Medulla oblongata (tissue), 1 donor: ENCODE measurements at regions not wholly inside any gene's neighbourhood (a gene's known extent, or its start where the extent isn't known, plus 50 kb on each side); places are given as distances from the start of the nearest gene placed in this dataset.
"Not testable (repeated sequence)": the region's sequence is repeated elsewhere in the genome, so short reads cannot be mapped to it uniquely, and the experiment has no call there.

Experiments used
- DNase-seq: peaks from one replicate; pipeline ENCODE4 v3.0.0-alpha.2; 2015; ENCODE audit errors: extremely low spot score

DNA sequence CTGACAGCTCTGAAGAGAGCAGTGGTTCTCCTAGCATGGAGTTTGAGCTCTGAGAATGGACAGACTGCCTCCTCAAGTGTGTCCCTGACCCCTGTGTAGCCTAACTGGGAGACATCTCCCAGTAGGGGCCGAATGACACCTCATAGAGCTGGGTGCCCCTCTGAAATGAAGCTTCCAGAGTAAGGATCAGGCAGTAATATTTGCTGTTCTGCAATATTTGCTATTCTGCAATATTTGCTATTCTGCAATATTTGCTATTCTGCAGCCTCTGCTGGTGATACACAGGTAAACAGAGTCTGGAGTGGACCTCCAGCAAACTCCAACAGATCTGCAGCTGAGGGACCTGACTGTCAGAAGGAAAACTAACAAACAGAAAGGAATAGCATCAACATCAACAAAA lies 105.5 kb downstream of the BUD13 start:
- DNase-seq, result not testable (repeated sequence)

DNA sequence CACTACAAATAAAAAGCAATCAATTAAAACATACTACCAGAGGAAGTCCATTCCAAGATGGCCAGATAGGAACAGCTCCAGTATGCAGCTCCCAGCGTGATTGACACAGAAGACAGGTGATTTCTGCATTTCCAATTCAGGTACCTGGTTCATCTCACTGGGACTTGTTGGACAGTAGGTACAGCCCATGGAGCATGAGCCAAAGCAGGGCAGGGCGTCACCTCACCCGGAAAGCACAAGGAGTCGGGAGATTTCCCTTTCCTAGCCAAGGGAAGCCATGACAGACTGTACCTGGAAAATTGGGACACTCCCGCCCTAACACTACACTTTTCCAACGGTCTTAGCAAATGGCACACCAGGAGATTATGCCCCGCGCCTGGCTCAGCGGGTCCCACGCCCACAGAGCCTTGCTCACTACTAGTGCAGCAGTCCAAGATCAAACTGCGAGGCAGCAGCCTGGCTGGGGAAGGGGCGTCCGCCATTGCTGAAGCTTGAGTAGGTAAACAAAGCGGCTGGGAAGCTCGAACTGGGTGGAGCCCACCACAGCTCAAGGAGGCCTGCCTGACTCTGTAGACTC lies 106.0 kb downstream of the BUD13 start:
- DNase-seq, result not testable (repeated sequence)

DNA sequence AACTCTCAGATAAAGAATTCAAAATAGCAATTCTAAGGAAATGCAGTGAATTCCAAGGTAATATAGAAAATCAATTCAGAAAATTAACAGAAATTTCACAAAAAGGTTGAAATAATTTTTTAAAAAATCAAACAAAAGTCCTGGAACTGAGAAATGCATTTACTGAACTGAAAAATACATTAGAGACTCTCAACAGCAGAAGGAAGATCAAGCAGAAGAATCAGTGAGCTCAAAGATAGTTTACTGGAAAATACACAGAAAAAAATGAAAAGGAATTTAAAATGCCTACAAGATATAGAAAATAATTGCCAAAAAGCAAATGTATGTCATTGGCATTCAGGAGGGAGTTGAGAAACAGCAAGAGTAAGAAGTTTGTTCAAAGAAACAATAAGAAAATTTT lies 107.3 kb downstream of the BUD13 start:
- no peak for DNase-seq

GRCh38 chr11:116661056-116661455 lies 111.7 kb downstream of the BUD13 start:
- no peak for DNase-seq

- DNase-seq, result no peak
Observed at GRCh38 chr11:116660011-116660410, 112.8 kb downstream of the BUD13 start.

DNA sequence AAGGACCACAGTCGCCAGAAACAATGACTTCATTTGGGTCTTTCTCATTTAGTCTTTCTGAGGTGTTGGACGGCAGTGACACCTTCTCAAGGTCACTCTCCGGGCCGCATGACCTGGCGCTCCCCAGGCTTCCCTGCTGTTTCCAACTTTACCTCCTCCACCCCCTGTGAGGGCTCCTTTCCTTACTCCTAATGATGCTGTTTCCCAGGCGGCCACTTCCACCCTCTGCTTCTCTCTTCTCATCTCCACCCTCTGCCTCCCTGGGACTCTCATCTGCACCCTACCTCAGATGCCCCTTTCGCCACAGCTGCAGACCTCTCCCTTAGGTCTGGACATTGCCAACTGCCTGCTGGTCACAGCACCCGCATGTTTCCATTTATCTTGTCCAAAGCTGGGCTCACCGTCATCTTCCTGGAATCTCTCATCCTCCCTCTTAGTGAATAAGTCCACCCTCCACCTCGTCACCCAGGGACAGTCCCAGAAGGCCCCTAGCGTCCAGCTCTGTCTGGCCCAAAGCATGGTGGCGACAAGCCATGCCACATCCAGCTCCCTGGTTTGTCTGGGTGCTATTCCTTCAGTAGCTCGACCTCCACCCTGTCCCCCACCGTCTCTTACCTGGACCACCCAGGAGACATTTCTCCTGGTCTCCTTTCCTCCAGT lies 113.8 kb downstream of the BUD13 start:
- no peak for DNase-seq

DNA sequence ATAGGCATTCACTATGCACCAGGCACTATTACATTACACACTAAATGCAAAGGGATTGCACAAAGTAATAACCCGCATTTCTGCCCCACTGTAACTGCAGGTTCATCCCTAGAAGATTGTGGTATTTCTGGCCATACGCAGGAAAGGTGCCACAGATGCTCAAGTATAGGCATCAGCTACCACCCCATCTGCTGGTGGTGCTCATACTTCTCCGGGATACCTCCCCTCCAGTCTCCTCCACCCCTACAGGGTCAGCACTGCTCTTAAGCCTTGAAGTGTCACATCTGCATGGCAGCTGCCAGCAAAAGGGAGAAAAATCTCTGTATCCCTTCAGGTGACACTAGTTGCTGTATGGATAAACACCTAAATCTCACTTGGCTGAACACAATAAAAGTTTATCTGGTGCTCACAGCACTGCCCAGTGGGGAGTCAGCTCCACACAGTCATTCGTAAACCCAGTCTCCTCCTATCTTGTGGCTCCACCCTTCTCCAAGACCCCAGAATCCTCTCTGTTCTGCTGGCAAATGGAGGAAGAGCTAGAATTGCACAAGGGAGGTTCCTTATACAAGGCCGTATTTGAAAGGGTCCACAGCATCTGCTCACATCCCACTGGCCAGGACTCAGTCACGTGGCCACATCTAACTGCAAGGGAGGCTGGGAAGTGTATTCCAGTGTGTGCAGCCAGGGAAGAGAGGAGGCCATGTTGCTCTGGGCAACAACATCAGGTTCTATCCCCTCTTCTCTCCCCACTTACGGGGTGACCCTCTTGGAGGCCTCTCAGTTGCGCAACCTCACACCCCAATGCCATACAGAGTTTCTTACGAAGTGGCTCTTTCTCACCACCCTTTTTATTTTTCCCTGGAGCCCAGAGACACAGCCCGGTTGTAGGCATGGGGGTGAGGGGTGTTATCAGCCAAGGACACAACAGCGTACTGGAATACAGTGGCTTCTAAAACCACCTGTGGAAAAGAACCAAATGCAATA lies 114.7 kb downstream of the BUD13 start:
- DNase-seq, result no peak

DNA sequence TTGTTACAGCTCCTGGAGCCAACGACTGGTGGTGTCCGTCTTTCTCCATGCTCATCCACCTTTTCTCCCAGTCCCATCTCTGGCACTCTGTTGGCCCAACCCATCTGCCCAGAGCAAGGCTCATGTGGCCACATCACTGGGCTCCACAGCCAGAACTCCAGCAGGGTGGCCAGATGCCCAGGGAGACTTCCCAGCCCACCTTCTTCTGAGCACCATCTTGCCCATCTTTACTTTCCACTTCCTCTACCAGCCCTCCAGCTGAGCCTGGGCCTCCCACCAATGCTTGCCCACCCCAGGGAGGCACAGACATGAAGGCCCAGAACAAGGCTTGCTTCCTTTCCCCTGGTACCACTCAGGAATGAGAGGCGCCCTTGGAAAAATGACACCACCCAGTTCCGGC lies 116.8 kb downstream of the BUD13 start:
- DNase-seq, result no peak

DNA sequence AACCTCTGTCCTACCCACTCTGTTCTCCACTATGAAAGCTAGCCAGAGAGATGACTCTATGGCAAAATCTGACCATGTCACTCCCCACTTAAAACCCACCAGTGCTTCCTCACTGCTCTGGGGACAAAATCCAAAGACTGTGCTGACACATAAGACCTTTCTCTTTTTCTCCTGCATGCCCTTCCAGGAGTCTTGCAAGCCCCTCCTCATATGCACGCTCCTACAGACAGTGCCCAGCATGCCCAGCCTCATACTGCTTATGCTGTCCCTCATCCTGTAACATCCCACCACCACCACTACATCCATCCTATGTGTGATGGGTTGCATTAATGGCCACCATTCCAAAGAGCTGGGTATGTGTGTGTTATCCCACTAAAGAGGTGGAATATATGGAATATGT lies 118.3 kb downstream of the BUD13 start:
- no peak for DNase-seq

GRCh38 chr11:116653206-116653605 lies 119.6 kb downstream of the BUD13 start:
- DNase-seq, result no peak

GRCh38 chr11:116651737-116652237 lies 121.0 kb downstream of the BUD13 start:
- DNase-seq, result no peak

GRCh38 chr11:116651098-116651736 lies 121.6 kb downstream of the BUD13 start:
- DNase-seq, result no peak

- DNase-seq, result no peak
Observed at GRCh38 chr11:116650052-116650451, 122.7 kb downstream of the BUD13 start.

GRCh38 chr11:116649268-116649667 lies 123.5 kb downstream of the BUD13 start:
- DNase-seq, result no peak

DNA sequence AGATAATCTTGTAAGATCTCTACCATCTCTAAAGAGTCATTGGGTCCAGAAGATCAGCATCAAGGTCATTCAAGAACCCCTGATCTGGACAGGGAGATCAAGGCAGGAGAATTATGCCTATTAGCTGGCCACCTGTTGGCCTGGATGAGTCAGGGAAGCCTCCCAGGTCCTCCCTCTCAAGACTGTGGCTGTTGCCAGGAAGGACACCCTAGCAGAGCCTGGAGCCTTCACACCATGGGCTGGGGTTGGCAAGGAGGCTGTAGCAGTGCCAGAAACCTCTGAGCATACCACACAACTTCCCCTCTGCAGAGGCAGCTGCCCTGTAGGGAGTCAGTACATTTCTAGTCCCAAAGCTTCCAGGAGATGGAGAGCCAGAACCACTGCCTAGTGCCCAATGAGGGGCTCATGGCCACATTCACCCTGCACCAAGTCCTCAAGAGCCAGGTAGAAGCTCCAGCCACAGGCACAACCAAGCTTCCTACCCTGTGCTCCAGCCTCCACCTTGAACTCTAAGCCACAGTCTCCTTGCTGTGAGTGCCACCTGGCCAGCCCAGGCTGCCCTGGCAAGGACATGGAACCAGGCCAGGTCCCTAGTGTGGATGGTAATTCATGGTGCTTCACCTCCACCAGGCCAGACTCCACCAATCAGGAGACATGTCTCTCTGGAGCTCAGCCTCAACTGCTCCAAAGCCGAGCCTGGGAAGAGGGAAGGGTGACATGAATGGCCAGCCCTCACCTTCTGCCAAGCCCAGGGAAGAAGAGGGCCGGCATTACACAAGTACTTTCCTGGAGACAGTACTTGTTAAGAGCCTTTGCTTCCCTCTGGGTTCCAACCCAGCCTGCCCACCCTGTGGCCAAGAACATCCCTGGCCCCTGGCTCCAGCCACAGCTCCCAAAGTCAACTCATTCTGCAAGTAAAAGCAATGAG lies 124.3 kb downstream of the BUD13 start:
- DNase-seq, result no peak

DNA sequence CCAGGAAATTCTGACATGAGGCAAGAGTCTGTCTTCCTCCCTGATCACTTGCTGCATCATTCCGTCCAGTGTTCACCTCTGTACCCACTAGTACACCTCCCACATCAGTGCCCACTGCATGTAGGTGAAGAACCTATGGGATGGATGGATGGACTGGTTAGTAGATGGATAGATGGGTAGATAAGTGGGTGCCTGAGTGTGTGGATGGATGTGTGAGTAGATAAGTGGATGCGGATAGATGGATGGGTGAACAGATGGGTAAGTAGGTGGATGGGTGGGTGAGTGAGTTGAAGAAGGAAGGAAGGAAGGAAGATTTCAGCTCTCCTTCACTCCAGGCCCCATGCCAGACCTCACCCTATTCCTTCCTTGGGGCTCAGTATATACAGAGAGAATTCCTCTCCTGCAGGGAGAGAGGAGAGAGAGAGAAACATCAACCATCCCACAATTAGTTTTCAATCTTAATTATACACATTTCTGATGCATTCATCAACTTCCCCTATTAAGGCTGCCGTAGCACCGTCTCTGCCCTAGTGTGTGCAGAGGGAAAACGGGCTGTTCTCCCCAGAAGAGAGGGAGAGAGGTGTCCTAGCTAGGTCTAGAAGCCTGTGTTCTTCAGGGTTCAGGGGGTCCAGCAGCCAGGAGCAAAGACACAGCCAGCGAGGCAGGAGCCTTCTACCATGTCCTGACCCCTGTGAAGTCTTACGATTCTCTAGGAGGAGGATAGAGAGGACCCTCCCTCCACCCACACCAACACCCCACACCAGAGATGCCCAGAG lies 125.3 kb downstream of the BUD13 start:
- DNase-seq, result no peak

DNA sequence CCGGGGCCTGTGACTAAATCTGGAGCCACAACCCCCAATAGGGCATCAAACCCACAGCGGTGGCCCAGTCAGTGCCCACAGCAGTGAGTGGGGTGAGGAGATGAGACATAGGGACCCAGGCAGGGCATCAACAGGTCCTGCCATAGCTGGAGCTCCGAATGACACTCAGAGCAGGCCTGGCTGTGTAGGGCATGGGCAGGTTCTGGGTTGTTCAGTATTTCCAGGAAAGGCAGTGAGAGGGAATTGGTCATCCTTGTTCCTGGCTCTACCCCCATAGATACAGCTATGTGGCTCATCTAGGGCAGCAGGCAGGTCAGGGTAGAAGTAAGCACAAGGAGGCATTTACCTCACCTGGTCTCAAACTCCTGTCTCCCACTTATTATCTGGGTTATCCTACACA lies 126.6 kb downstream of the BUD13 start:
- no peak for DNase-seq

DNA sequence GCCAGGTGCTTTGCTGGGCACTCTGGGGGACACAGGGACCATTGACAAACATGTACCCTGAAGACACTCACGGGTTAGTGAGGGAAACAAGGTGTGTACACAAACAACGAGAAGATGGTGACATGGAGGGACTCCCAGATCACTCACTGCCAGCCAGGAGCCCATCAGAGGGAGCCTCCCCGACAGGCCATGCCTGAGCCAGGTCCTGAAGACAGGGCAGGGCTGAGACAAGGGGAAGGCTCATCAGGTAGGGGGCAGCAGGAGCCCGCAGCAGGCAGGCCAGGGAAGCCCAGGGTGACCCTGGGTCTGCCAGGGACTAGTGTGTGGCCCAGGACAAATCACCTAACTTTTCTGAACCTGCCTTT lies 127.9 kb downstream of the BUD13 start:
- no peak for DNase-seq

- no peak for DNase-seq
Observed at GRCh38 chr11:116644201-116644940, 128.4 kb downstream of the BUD13 start.
